HEK293 (cell line): ENCODE measurements at regions not wholly inside any gene's neighbourhood (a gene's known extent, or its start where the extent isn't known, plus 50 kb on each side); places are given as distances from the start of the nearest gene placed in this dataset.

Experiments used
- BCL11A ChIP-seq: fragments of 450-650 bp; formaldehyde crosslinking; IDR thresholded peaks from 2 replicates; pipeline ENCODE4 v1.5.1; 2016; ENCODE audit warnings: low read depth, missing biosample characterization, missing genetic modification characterization
- KLF7 ChIP-seq: fragments of 450-650 bp; formaldehyde crosslinking; IDR thresholded peaks from 2 replicates; pipeline ENCODE4 v1.5.1; 2016; ENCODE audit warnings: missing biosample characterization, missing genetic modification characterization, borderline replicate concordance
- PATZ1 ChIP-seq: fragments of 450-650 bp; formaldehyde crosslinking; IDR thresholded peaks from 2 replicates; pipeline ENCODE4 v1.5.1; 2016; ENCODE audit warnings: missing biosample characterization, missing genetic modification characterization
- TCF7L2 ChIP-seq: IDR thresholded peaks from 2 replicates; pipeline ENCODE4 v1.6.1; 2011; ENCODE audit warnings: low read depth, mild to moderate bottlenecking, inconsistent platforms, low read length, moderate library complexity, borderline replicate concordance
- ZBTB7A ChIP-seq: fragments of 450-650 bp; formaldehyde crosslinking; IDR thresholded peaks from 2 replicates; pipeline ENCODE4 v1.5.1; 2016; ENCODE audit warnings: low read depth, missing biosample characterization, missing genetic modification characterization
- ZNF175 ChIP-seq: fragments of 450-650 bp; formaldehyde crosslinking; IDR thresholded peaks from 2 replicates; pipeline ENCODE4 v1.5.1; 2016; ENCODE audit warnings: missing biosample characterization, missing genetic modification characterization
- ZNF416 ChIP-seq: fragments of 450-650 bp; formaldehyde crosslinking; IDR thresholded peaks from 2 replicates; pipeline ENCODE4 v1.5.1; 2016; ENCODE audit warnings: missing biosample characterization, missing genetic modification characterization
- ZNF664 ChIP-seq: fragments of 450-650 bp; formaldehyde crosslinking; IDR thresholded peaks from 2 replicates; pipeline ENCODE4 v1.5.1; 2016; ENCODE audit warnings: missing biosample characterization, missing genetic modification characterization
- ZNF792 ChIP-seq: fragments of 450-650 bp; formaldehyde crosslinking; IDR thresholded peaks from 2 replicates; pipeline ENCODE4 v1.5.1; 2016; ENCODE audit warnings: missing biosample characterization, missing genetic modification characterization
- TF ChIP-seq, protein P1 (sequence below): fragments of 450-650 bp; formaldehyde crosslinking; IDR thresholded peaks from 2 replicates; pipeline ENCODE4 v1.5.1; 2016; ENCODE audit warnings: missing biosample characterization, missing genetic modification characterization
- TF ChIP-seq, protein P2 (sequence below): fragments of 450-650 bp; formaldehyde crosslinking; optimal IDR thresholded peaks from 2 replicates; pipeline ENCODE3; 2016; ENCODE audit warnings: missing biosample characterization, mild to moderate bottlenecking, missing genetic modification characterization
- TF ChIP-seq, protein P3 (sequence below): fragments of 450-650 bp; formaldehyde crosslinking; conservative IDR thresholded peaks from 2 replicates; pipeline ENCODE4 v1.5.1; 2016; ENCODE audit warnings: low read depth, missing biosample characterization, missing genetic modification characterization
- TF ChIP-seq, protein P4 (sequence below): fragments of 450-650 bp; formaldehyde crosslinking; conservative IDR thresholded peaks from 2 replicates; pipeline ENCODE4 v1.5.1; 2016; ENCODE audit warnings: low read depth, missing biosample characterization, missing genetic modification characterization
- TF ChIP-seq, protein P5 (sequence below): fragments of 450-650 bp; formaldehyde crosslinking; IDR thresholded peaks from 2 replicates; pipeline ENCODE4 v1.5.1; 2016; ENCODE audit warnings: missing biosample characterization, missing genetic modification characterization

GRCh38 chr12:104835317-104835716, 122.8 kb downstream of the SLC41A2 start:
- TF ChIP-seq, protein P1, sequence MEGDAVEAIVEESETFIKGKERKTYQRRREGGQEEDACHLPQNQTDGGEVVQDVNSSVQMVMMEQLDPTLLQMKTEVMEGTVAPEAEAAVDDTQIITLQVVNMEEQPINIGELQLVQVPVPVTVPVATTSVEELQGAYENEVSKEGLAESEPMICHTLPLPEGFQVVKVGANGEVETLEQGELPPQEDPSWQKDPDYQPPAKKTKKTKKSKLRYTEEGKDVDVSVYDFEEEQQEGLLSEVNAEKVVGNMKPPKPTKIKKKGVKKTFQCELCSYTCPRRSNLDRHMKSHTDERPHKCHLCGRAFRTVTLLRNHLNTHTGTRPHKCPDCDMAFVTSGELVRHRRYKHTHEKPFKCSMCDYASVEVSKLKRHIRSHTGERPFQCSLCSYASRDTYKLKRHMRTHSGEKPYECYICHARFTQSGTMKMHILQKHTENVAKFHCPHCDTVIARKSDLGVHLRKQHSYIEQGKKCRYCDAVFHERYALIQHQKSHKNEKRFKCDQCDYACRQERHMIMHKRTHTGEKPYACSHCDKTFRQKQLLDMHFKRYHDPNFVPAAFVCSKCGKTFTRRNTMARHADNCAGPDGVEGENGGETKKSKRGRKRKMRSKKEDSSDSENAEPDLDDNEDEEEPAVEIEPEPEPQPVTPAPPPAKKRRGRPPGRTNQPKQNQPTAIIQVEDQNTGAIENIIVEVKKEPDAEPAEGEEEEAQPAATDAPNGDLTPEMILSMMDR = no peak
- TF ChIP-seq BCL11A (tag by site-specific recombination) (no peak), TCF7L2 (no peak), PATZ1 (tag by site-specific recombination) (no peak), ZNF416 (tag by site-specific recombination) (no peak), ZNF175 (tag by site-specific recombination) (no peak), ZNF664 (tag by site-specific recombination) (no peak), ZNF792 (tag by site-specific recombination) (no peak), KLF7 (tag by site-specific recombination) (no peak), ZBTB7A (tag by site-specific recombination) (no peak)
- TF ChIP-seq, protein P2, sequence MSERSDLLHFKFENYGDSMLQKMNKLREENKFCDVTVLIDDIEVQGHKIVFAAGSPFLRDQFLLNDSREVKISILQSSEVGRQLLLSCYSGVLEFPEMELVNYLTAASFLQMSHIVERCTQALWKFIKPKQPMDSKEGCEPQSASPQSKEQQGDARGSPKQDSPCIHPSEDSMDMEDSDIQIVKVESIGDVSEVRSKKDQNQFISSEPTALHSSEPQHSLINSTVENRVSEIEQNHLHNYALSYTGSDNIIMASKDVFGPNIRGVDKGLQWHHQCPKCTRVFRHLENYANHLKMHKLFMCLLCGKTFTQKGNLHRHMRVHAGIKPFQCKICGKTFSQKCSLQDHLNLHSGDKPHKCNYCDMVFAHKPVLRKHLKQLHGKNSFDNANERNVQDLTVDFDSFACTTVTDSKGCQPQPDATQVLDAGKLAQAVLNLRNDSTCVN (tag by site-specific recombination) = no peak
- TF ChIP-seq, protein P3, sequence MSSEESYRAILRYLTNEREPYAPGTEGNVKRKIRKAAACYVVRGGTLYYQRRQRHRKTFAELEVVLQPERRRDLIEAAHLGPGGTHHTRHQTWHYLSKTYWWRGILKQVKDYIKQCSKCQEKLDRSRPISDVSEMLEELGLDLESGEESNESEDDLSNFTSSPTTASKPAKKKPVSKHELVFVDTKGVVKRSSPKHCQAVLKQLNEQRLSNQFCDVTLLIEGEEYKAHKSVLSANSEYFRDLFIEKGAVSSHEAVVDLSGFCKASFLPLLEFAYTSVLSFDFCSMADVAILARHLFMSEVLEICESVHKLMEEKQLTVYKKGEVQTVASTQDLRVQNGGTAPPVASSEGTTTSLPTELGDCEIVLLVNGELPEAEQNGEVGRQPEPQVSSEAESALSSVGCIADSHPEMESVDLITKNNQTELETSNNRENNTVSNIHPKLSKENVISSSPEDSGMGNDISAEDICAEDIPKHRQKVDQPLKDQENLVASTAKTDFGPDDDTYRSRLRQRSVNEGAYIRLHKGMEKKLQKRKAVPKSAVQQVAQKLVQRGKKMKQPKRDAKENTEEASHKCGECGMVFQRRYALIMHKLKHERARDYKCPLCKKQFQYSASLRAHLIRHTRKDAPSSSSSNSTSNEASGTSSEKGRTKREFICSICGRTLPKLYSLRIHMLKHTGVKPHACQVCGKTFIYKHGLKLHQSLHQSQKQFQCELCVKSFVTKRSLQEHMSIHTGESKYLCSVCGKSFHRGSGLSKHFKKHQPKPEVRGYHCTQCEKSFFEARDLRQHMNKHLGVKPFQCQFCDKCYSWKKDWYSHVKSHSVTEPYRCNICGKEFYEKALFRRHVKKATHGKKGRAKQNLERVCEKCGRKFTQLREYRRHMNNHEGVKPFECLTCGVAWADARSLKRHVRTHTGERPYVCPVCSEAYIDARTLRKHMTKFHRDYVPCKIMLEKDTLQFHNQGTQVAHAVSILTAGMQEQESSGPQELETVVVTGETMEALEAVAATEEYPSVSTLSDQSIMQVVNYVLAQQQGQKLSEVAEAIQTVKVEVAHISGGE (tag by site-specific recombination) = no peak
- TF ChIP-seq, protein P4, sequence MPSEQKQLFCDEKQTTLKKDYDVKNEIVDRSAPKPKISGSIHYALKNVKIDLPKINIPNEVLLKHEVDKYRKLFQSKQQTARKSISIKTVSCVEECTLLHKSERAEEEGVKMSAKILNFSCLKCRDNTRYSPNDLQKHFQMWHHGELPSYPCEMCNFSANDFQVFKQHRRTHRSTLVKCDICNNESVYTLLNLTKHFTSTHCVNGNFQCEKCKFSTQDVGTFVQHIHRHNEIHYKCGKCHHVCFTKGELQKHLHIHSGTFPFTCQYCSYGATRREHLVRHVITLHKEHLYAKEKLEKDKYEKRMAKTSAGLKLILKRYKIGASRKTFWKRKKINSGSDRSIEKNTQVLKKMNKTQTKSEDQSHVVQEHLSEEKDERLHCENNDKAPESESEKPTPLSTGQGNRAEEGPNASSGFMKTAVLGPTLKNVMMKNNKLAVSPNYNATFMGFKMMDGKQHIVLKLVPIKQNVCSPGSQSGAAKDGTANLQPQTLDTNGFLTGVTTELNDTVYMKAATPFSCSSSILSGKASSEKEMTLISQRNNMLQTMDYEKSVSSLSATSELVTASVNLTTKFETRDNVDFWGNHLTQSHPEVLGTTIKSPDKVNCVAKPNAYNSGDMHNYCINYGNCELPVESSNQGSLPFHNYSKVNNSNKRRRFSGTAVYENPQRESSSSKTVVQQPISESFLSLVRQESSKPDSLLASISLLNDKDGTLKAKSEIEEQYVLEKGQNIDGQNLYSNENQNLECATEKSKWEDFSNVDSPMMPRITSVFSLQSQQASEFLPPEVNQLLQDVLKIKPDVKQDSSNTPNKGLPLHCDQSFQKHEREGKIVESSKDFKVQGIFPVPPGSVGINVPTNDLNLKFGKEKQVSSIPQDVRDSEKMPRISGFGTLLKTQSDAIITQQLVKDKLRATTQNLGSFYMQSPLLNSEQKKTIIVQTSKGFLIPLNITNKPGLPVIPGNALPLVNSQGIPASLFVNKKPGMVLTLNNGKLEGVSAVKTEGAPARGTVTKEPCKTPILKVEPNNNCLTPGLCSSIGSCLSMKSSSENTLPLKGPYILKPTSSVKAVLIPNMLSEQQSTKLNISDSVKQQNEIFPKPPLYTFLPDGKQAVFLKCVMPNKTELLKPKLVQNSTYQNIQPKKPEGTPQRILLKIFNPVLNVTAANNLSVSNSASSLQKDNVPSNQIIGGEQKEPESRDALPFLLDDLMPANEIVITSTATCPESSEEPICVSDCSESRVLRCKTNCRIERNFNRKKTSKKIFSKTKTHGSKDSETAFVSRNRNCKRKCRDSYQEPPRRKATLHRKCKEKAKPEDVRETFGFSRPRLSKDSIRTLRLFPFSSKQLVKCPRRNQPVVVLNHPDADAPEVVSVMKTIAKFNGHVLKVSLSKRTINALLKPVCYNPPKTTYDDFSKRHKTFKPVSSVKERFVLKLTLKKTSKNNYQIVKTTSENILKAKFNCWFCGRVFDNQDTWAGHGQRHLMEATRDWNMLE = no peak
- TF ChIP-seq, protein P5, sequence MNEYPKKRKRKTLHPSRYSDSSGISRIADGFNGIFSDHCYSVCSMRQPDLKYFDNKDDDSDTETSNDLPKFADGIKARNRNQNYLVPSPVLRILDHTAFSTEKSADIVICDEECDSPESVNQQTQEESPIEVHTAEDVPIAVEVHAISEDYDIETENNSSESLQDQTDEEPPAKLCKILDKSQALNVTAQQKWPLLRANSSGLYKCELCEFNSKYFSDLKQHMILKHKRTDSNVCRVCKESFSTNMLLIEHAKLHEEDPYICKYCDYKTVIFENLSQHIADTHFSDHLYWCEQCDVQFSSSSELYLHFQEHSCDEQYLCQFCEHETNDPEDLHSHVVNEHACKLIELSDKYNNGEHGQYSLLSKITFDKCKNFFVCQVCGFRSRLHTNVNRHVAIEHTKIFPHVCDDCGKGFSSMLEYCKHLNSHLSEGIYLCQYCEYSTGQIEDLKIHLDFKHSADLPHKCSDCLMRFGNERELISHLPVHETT (tag by site-specific recombination) = no peak
